ENCODE measurements at regions not wholly inside any gene's neighbourhood (a gene's known extent, or its start where the extent isn't known, plus 50 kb on each side); places are given as distances from the start of the nearest gene placed in this dataset.

DNA sequence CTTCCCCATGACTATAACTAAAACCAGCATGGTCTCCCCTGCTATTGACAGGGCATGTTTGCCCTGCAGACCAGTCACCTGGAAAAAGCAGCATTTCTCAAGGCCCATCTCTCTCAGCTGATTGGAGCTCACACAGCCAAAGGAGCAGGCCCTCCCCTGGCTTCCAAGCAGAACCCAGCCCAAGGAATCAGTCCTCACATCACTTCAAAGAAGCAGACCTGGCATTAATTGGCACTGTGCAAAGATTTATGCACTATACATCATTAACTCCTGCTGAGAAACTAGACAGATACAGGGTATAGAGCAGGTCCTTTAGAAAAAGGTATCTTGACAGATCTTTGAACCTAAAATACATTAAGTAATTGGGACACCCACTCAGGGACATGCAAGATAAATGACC is 323.8 kb upstream of the PPP2R3A start:
- ATAC-seq (no peak), DNase-seq (no peak)
- H3K27ac ChIP-seq = no peak overlapping the region
- intact Hi-C loops (cut with DNase I) = no loop called here
- no peaks in the 10 kb centered on the region for H3K27me3 ChIP-seq
- no peaks in the 10 kb centered on the region for H3K36me3 ChIP-seq
- TF ChIP-seq, protein P1, sequence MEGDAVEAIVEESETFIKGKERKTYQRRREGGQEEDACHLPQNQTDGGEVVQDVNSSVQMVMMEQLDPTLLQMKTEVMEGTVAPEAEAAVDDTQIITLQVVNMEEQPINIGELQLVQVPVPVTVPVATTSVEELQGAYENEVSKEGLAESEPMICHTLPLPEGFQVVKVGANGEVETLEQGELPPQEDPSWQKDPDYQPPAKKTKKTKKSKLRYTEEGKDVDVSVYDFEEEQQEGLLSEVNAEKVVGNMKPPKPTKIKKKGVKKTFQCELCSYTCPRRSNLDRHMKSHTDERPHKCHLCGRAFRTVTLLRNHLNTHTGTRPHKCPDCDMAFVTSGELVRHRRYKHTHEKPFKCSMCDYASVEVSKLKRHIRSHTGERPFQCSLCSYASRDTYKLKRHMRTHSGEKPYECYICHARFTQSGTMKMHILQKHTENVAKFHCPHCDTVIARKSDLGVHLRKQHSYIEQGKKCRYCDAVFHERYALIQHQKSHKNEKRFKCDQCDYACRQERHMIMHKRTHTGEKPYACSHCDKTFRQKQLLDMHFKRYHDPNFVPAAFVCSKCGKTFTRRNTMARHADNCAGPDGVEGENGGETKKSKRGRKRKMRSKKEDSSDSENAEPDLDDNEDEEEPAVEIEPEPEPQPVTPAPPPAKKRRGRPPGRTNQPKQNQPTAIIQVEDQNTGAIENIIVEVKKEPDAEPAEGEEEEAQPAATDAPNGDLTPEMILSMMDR (IDR thresholded peaks at IDR 0.05) = no peak
- no peaks in the 10 kb centered on the region for H3K9me3 ChIP-seq
- H3K4me3 ChIP-seq = no peak overlapping the region
- H3K4me1 ChIP-seq = no peaks in the 10 kb centered on the region

DNA sequence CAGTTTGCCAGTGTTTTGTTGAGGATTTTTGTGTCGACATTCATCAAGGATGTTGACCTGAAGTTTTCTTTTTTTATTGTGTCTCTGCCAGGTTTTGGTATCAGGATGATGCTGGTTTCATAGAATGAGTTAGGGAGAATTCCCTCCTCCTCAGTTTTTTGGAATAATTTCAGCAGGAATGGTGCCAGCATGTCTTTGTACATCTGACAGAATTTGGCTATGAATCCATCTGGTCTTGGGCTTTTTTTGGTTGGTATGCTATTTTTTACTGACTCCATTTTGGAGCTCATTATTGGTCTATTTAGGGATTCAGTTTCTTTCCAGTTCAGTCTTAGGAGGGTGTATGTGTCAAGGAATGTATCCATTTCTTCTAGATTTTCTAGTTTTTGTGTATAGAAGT is 320.0 kb upstream of the PPP2R3A start:
- TF ChIP-seq, protein P1 (IDR thresholded peaks at IDR 0.05) = no peak
- Histone ChIP-seq H3K4me3 (no peak overlapping the region), H3K27ac (no peak overlapping the region), H3K27me3 (no peaks in the 10 kb centered on the region), H3K36me3 (no peaks in the 10 kb centered on the region), H3K9me3 (no peaks in the 10 kb centered on the region), H3K4me1 (no peaks in the 10 kb centered on the region)
- ATAC-seq (no peak), DNase-seq (no peak)
- intact Hi-C loops (cut with DNase I) = no loop called here

DNA sequence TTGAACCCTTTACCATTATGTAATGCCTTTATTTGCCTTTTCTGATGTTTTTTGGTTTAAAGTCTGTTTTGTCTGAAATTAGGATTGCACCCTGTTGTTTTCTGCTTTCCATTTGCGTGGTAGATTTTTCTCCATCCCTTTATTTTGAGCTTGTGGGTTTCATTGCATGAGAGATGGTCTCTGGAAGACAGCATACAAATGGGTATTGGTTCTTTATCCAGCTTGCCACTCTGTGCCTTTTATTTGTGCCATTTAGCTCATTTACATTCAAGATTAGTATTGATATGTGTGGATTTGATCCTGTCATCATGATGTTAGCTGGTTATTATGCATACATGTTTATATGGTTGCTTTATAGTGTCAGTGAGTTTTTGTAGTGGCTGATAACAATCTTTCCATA is 318.7 kb upstream of the PPP2R3A start:
- TF ChIP-seq, protein P1 (IDR thresholded peaks at IDR 0.05) = no peak
- Histone ChIP-seq H3K4me1 (no peaks in the 10 kb centered on the region), H3K36me3 (no peaks in the 10 kb centered on the region), H3K4me3 (no peak overlapping the region), H3K9me3 (no peaks in the 10 kb centered on the region), H3K27ac (no peak overlapping the region), H3K27me3 (no peaks in the 10 kb centered on the region)
- ATAC-seq = no peak
- DNase-seq = no peak
- intact Hi-C loops (cut with DNase I) = no loop called here

DNA sequence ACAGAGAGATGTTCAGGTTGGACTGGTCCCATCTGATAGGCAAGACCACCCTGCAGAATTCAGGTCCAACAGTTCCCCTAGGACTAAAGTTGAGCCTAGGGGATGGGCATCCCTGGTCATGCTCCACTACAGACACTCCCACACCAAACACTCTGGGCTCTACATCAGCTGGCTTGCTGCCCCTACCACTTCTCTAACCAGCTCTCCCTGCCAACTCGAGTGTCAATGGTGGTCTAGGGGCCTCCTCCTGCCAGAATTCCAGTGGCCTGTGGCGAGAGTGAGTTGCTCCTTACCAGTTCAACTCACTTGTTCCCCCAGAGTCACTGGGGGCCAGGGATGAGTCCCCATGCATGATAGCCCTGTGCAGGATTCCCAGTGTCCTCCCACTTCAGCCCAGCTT is 316.2 kb upstream of the PPP2R3A start:
- intact Hi-C loops (cut with DNase I) = no loop called here
- H3K27ac ChIP-seq = no peak overlapping the region
- TF ChIP-seq, protein P1 (IDR thresholded peaks at IDR 0.05) = no peak
- ATAC-seq (no peak), DNase-seq (no peak)
- H3K27me3 ChIP-seq = no peaks in the 10 kb centered on the region
- H3K36me3 ChIP-seq = no peaks in the 10 kb centered on the region
- no peak overlapping the region for H3K4me3 ChIP-seq
- H3K4me1 ChIP-seq = no peaks in the 10 kb centered on the region
- H3K9me3 ChIP-seq = no peaks in the 10 kb centered on the region

DNA sequence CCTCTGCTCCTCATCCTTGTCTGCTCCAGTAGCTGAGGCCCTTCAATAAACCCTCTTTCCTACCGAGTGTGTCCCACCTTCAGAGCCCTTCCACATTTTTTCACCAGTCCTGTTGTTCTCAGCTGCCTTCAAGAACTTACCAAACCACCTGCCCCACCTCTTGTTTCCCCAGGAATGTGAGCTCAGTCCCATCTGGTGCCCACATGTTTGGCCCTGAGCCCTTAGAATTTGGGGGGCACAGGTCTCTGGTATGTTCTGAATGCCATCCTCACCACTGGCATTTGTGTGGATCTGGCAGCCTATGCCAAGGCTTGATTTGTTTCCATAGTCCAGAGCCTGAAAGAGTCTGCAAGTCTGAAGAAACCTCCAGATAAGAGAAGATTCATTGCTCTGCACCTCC is 315.2 kb upstream of the PPP2R3A start:
- H3K4me3 ChIP-seq = no peak overlapping the region
- intact Hi-C loops (cut with DNase I) = no loop called here
- DNase-seq (no peak), ATAC-seq (no peak)
- no peaks in the 10 kb centered on the region for H3K36me3 ChIP-seq
- H3K27me3 ChIP-seq = no peaks in the 10 kb centered on the region
- H3K9me3 ChIP-seq = no peaks in the 10 kb centered on the region
- TF ChIP-seq, protein P1 (IDR thresholded peaks at IDR 0.05) = no peak
- no peaks in the 10 kb centered on the region for H3K4me1 ChIP-seq
- H3K27ac ChIP-seq = no peak overlapping the region

DNA sequence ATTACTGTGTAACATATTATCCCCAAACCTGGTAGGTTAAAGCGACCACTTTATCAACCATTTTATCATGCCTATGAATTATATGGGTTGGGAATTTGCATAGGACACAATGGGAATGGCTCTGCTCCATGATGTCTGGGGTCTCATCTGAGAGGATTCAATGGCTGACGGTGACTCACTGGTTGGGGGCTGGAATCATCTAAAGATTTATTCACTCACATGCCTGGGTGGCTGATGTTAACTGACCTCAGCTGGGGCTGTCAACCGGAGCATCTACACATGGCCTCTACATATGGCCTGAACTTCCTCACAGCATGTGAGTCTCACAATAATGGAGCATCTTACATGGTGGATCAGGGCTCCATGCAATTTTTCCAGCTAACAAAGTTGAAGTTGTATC is 313.1 kb upstream of the PPP2R3A start:
- H3K9me3 ChIP-seq = no peaks in the 10 kb centered on the region
- no peaks in the 10 kb centered on the region for H3K4me1 ChIP-seq
- ATAC-seq (no peak), DNase-seq (no peak)
- H3K36me3 ChIP-seq = no peaks in the 10 kb centered on the region
- TF ChIP-seq, protein P1 (IDR thresholded peaks at IDR 0.05) = no peak
- no peak overlapping the region for H3K4me3 ChIP-seq
- no peaks in the 10 kb centered on the region for H3K27me3 ChIP-seq
- intact Hi-C loops (cut with DNase I) = no loop called here
- H3K27ac ChIP-seq = no peak overlapping the region
